ENCODE measurements at regions not wholly inside any gene's neighbourhood (a gene's known extent, or its start where the extent isn't known, plus 50 kb on each side); places are given as distances from the start of the nearest gene placed in this dataset.

DNA sequence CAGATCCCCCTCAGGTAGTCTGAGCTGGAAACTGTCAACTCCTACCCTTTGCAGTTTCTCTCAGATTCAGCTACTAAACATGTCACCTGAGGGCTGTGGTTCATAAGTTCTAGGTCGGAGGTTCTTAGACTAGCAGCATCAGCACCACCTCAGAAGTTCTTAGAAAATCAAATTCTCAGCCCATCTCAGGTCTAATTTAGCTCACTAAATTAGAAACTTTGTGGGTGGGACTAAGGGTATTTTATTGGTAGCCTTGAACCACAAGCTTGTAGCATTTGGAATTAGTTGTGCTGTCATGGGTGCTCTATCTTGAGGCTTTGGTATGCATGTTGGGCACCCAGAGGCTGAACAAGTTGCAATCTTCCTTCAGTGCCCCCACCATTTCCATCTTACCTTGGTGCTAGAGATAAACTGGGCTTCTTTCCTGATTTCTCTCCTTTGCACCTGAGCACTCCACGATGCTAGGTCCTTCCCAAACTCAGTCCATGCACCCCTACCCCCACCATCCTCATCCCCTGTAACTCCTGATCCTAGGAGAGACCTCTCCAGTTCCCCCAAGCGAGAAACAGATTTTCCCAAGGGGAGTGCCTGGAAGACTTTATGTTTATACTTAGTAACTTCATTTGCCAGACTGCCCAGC lies 54.2 kb downstream of the S1PR1 start (continued):
- TF ChIP-seq JUND (IDR thresholded peaks at IDR 0.05; ENCODE audit: low read length) (no peak), ZNF274 (IDR thresholded peaks at IDR 0.05; ENCODE audit: borderline replicate concordance, extremely low read depth, low read length) (no peak), TEAD4 (IDR thresholded peaks at IDR 0.05; ENCODE audit: low read depth, low read length) (no peak), SRF (IDR thresholded peaks at IDR 0.05; ENCODE audit: low read depth, low read length) (no peak), POLR2AphosphoS5 (IDR thresholded peaks at IDR 0.05; ENCODE audit: low read depth, low read length) (no peak)
